HCT116 (cell line): ENCODE measurements at regions not wholly inside any gene's neighbourhood (a gene's known extent, or its start where the extent isn't known, plus 50 kb on each side); places are given as distances from the start of the nearest gene placed in this dataset.

Experiments
- POLR2A ChIP-seq: IDR thresholded peaks from 2 replicates; pipeline ENCODE4 v1.7.0; 2011; ENCODE audit warnings: borderline replicate concordance; ENCODE audit not compliant: insufficient read depth, insufficient read length; ENCODE audit errors: extremely low read depth
- POLR2AphosphoS5 ChIP-seq: IDR thresholded peaks from 2 replicates; pipeline ENCODE4 v1.6.1; 2011; ENCODE audit warnings: mild to moderate bottlenecking, low read depth, low read length, moderate library complexity
- ZNF274 ChIP-seq: fragments of 200-500 bp; sonication (Bioruptor generic); IDR thresholded peaks from 2 replicates; pipeline ENCODE4 v1.6.1; 2014; ENCODE audit warnings: mild to moderate bottlenecking, low read depth, low read length, inconsistent platforms
- TF ChIP-seq, protein P1 (sequence below): IDR thresholded peaks from 2 replicates; pipeline ENCODE4 v1.6.1; 2012
- TF ChIP-seq, protein P2 (sequence below), 3 experiments: fragments of 200-600 bp in 1 of 3; sonication (generic) in 1 of 3; IDR thresholded peaks in 2 of 3; conservative IDR thresholded peaks in 1 of 3; 2 replicates each; pipeline ENCODE4 v1.5.1; 2012 to 2017; ENCODE audit warnings: low read depth in 2 of 3, low read length in 2 of 3, antibody characterized with exemption in 1 of 3, borderline replicate concordance in 1 of 3, control low read depth in 1 of 3, mild to moderate bottlenecking in 1 of 3, mixed read lengths in 1 of 3, mixed run types in 1 of 3, moderate library complexity in 1 of 3; ENCODE audit not compliant: insufficient read depth in 1 of 3

DNA sequence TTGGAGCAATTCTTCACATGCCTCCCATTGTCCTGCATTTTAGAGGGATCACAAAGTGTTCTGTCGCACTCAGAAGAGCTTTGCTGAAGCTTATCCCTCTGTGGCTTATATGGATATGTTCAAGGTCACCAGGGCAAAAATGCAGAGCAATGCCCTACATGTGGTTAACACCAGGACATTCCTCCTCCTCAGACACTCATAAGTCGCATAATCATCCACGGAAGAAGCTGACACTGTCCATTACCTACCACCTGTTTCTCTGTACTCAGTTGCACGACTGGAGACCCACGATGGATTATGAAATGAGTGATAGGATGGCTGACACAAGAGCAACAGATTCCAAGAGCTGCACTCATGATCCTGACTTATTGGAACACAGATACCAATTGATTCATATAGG lies 68.7 kb upstream of the PRDX4 start:
- TF ChIP-seq, protein P1, sequence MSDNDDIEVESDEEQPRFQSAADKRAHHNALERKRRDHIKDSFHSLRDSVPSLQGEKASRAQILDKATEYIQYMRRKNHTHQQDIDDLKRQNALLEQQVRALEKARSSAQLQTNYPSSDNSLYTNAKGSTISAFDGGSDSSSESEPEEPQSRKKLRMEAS = no peak
- TF ChIP-seq POLR2AphosphoS5 (no peak), ZNF274 (no peak), POLR2A (no peak)
- TF ChIP-seq, protein P2, sequence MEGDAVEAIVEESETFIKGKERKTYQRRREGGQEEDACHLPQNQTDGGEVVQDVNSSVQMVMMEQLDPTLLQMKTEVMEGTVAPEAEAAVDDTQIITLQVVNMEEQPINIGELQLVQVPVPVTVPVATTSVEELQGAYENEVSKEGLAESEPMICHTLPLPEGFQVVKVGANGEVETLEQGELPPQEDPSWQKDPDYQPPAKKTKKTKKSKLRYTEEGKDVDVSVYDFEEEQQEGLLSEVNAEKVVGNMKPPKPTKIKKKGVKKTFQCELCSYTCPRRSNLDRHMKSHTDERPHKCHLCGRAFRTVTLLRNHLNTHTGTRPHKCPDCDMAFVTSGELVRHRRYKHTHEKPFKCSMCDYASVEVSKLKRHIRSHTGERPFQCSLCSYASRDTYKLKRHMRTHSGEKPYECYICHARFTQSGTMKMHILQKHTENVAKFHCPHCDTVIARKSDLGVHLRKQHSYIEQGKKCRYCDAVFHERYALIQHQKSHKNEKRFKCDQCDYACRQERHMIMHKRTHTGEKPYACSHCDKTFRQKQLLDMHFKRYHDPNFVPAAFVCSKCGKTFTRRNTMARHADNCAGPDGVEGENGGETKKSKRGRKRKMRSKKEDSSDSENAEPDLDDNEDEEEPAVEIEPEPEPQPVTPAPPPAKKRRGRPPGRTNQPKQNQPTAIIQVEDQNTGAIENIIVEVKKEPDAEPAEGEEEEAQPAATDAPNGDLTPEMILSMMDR (IDR thresholded peaks at IDR 0.05 in 2 of 3, conservative IDR thresholded peaks at IDR 0.05 in 1 of 3; ENCODE audit: borderline replicate concordance in 1 of 3, insufficient read depth in 1 of 3, low read depth in 2 of 3, low read length in 2 of 3) = no peak
